Endothelial cell of umbilical vein (primary cell): ENCODE measurements at regions not wholly inside any gene's neighbourhood (a gene's known extent, or its start where the extent isn't known, plus 50 kb on each side); places are given as distances from the start of the nearest gene placed in this dataset.

ENCODE experiments used
- CTCF ChIP-seq, 2 donors: IDR thresholded peaks; 1 replicate in 1 of 2; 2 replicates in 1 of 2; pipeline ENCODE4 v1.5.1; 2011; ENCODE audit warnings: low read length in 2 of 2, mild to moderate bottlenecking in 2 of 2, moderate library complexity in 2 of 2, control low read depth in 1 of 2, inconsistent platforms in 1 of 2, low read depth in 1 of 2; ENCODE audit not compliant: insufficient read depth in 1 of 2; ENCODE audit errors: extremely low read depth in 1 of 2
- EZH2 ChIP-seq: IDR thresholded peaks from 2 replicates; pipeline ENCODE4 v1.6.1; 2012; ENCODE audit warnings: borderline replicate concordance, low read depth, mild to moderate bottlenecking, moderate library complexity, low read length, inconsistent platforms; ENCODE audit not compliant: severe bottlenecking
- POLR2A ChIP-seq: IDR thresholded peaks from 2 replicates; pipeline ENCODE4 v1.6.1; 2012; ENCODE audit warnings: low read depth, mild to moderate bottlenecking, control low read depth, low read length

GRCh38 chr2:33782395-33783230 is 183.5 kb upstream of the FAM98A start:
- TF ChIP-seq EZH2: no peak
- TF ChIP-seq POLR2A: no peak
- TF ChIP-seq CTCF (IDR thresholded peaks at IDR 0.05; ENCODE audit: extremely low read depth in 1 of 2, insufficient read depth in 1 of 2, low read depth in 1 of 2, low read length in 2 of 2): no peak
